K562 (cell line): ENCODE measurements at regions not wholly inside any gene's neighbourhood (a gene's known extent, or its start where the extent isn't known, plus 50 kb on each side); places are given as distances from the start of the nearest gene placed in this dataset.

ENCODE experiments used
- ATAC-seq: fragments of 200-7000 bp; cut with Tn5 transposase; 3 replicates; pipeline ENCODE4 v1.9.1; 2020; ENCODE audit warnings: moderate library complexity
- BruUV-seq: library from RNA; stranded (reverse); fragments of 400-500 nt; replicated peaks from 2 replicates; lab custom pipeline; 2021; lab: Mats Ljungman, UMichigan
- CTCF ChIA-PET: fragments of 300-600 bp; formaldehyde crosslinking; extraction: SDS; loops from one replicate; lab custom pipeline; 2021; ENCODE audit warnings: low intra/inter-chr PET ratio; lab: Yijun Ruan, JAX
- POLR2A ChIA-PET: fragments of 300-600, 350-650 bp; sonication (Branson Sonifier 250); formaldehyde crosslinking; extraction: SDS; loops from one replicate; lab custom pipeline; 2021; ENCODE audit warnings: antibody characterized with exemption, inconsistent platforms; lab: Yijun Ruan, JAX
- DNase-seq, 4 experiments: peaks; one replicate each; pipeline versions ENCODE4 v3.0.0 to v3.0.0-alpha.2; 2011 to 2018; ENCODE audit warnings: low spot score in 3 of 4, mixed read lengths in 3 of 4; ENCODE audit errors: extremely low read depth in 1 of 4
- FAIRE-seq: peaks from 2 replicates; lab custom pipeline; 2011; peaks lifted over from hg19 to GRCh38; lab: Jason Lieb, UNC
- H2AFZ ChIP-seq: 2 replicates; pipeline ENCODE4 v1.6.0; 2011; ENCODE audit warnings: low read depth, low read length, control low read depth, inconsistent platforms
- H3K27ac ChIP-seq: fragments of 200-600 bp; 3 replicates; pipeline ENCODE4 v1.8.0; 2011; ENCODE audit warnings: low read depth, mild to moderate bottlenecking, control low read depth, inconsistent platforms, low read length, moderate library complexity, mixed read lengths; ENCODE audit errors: extremely low read depth
- H3K27me3 ChIP-seq, 2 experiments: fragments of 300-600 bp in 1 of 2; 2 replicates in 1 of 2; 3 replicates in 1 of 2; pipeline versions ENCODE4 v1.6.0 to v1.8.0; 2011; ENCODE audit warnings: inconsistent platforms in 2 of 2, low read length in 2 of 2, mild to moderate bottlenecking in 1 of 2, mixed read lengths in 1 of 2, moderate library complexity in 1 of 2; ENCODE audit not compliant: control insufficient read depth in 2 of 2, insufficient read depth in 2 of 2
- H3K36me3 ChIP-seq: fragments of 300-600 bp; 3 replicates; pipeline ENCODE4 v1.8.0; 2011; ENCODE audit warnings: mild to moderate bottlenecking, low read length, inconsistent platforms; ENCODE audit not compliant: control insufficient read depth, insufficient read depth
- H3K4me1 ChIP-seq, 2 experiments: fragments of 200-600 bp in 1 of 2; replicated peaks in 1 of 2; 2 replicates in 1 of 2; 3 replicates in 1 of 2; pipeline versions ENCODE4 v1.5.1 to v1.8.0; 2011; ENCODE audit warnings: inconsistent platforms in 2 of 2, low read length in 2 of 2, mild to moderate bottlenecking in 1 of 2, mixed read lengths in 1 of 2, moderate library complexity in 1 of 2; ENCODE audit not compliant: control insufficient read depth in 2 of 2, insufficient read depth in 2 of 2
- H3K4me2 ChIP-seq: 2 replicates; pipeline ENCODE4 v1.6.1; 2011; ENCODE audit warnings: low read length, control low read depth, inconsistent platforms, mixed read lengths; ENCODE audit not compliant: insufficient read depth
- H3K4me3 ChIP-seq: fragments of 200-600 bp; sonication (generic), shearing (Covaris generic); 2 replicates; pipeline ENCODE4 v1.5.1; 2016; ENCODE audit warnings: control low read depth, inconsistent platforms
- H3K79me2 ChIP-seq: fragments of 200-600 bp; 3 replicates; pipeline ENCODE4 v1.8.0; 2011; ENCODE audit warnings: low read length, inconsistent platforms; ENCODE audit not compliant: control insufficient read depth, insufficient read depth
- H3K9ac ChIP-seq, 2 experiments: 2 replicates each; pipeline versions ENCODE4 v1.6.0 to v1.6.1; 2011; ENCODE audit warnings: low read depth in 2 of 2, low read length in 2 of 2, control low read depth in 1 of 2, inconsistent platforms in 1 of 2, mild to moderate bottlenecking in 1 of 2, mixed read lengths in 1 of 2; ENCODE audit not compliant: insufficient read depth in 1 of 2
- H3K9me1 ChIP-seq: one replicate; pipeline ENCODE4 v1.6.0; 2011; ENCODE audit warnings: inconsistent platforms, mild to moderate bottlenecking, low read length, moderate library complexity; ENCODE audit not compliant: control insufficient read depth, insufficient read depth
- H3K9me3 ChIP-seq: replicated peaks from 2 replicates; pipeline ENCODE4 v1.5.1; 2011; ENCODE audit warnings: low read depth, low read length, inconsistent platforms; ENCODE audit not compliant: control insufficient read depth, insufficient read depth
- H4K20me1 ChIP-seq: replicated peaks from 2 replicates; pipeline ENCODE4 v1.6.1; 2011; ENCODE audit warnings: low read length, inconsistent platforms, mixed read lengths; ENCODE audit not compliant: control insufficient read depth, insufficient read depth
- BCOR ChIP-seq: fragments of 450-650 bp; IDR thresholded peaks from 2 replicates; pipeline ENCODE4 v1.6.1; 2016
- CUX1 ChIP-seq: fragments of 200-800 bp; sonication (Bioruptor generic); IDR thresholded peaks from 2 replicates; pipeline ENCODE4 v1.6.1; 2016; ENCODE audit warnings: missing genetic modification characterization, missing compliant biosample characterization
- EWSR1 ChIP-seq: fragments of 450-650 bp; IDR thresholded peaks from 2 replicates; pipeline ENCODE4 v1.6.1; 2018; ENCODE audit warnings: borderline replicate concordance, mild to moderate bottlenecking, low read depth, moderate library complexity; ENCODE audit not compliant: partially characterized antibody
- ILK ChIP-seq: fragments of 450-650 bp; IDR thresholded peaks from 2 replicates; pipeline ENCODE4 v1.6.1; 2016; ENCODE audit warnings: missing genetic modification characterization, low read depth, mild to moderate bottlenecking, missing compliant biosample characterization, moderate library complexity, borderline replicate concordance
- KHSRP ChIP-seq: fragments of 450-650 bp; IDR thresholded peaks from 2 replicates; pipeline ENCODE4 v1.6.1; 2017
- NUFIP1 ChIP-seq: fragments of 450-650 bp; IDR thresholded peaks from 2 replicates; pipeline ENCODE4 v1.6.1; 2018; ENCODE audit not compliant: partially characterized antibody
- ZC3H4 ChIP-seq: sonication (generic); formaldehyde crosslinking; IDR thresholded peaks from 2 replicates; pipeline ENCODE4 v1.9.0; 2021; ENCODE audit warnings: missing genetic modification reagents, borderline replicate concordance
- ZNF561 ChIP-seq: fragments of 450-650 bp; formaldehyde crosslinking; conservative IDR thresholded peaks from 2 replicates; pipeline ENCODE4 v1.4.0; 2020; ENCODE audit warnings: mild to moderate bottlenecking, moderate library complexity
- WGBS: fragments of 100-300 bp; shearing (Covaris generic); methylation state at CpG from one replicate; pipeline ENCODE4 v1.1.6; 2016; ENCODE audit warnings: low coverage, mixed read lengths; ENCODE audit not compliant: insufficient coverage; ENCODE audit errors: missing lambda C conversion rate; 5-methylcytosine and 5-hydroxymethylcytosine counted together
- in situ Hi-C: fragments of 300-500 bp; cut with MboI; formaldehyde crosslinking; loops from 4 replicates; pipeline ENCODE4 v1.15.0; 2018; ENCODE audit warnings: inconsistent platforms, mixed read lengths
- intact Hi-C: fragments of 100-400 bp; cut with micrococcal nuclease; formaldehyde crosslinking; loops from 2 replicates; pipeline ENCODE4 v1.14.2; 2022
- TF ChIP-seq, protein P1 (sequence below): IDR thresholded peaks from 2 replicates; pipeline ENCODE4 v1.6.1; 2012; ENCODE audit warnings: low read depth, low read length, improper control_type of control experiment, borderline replicate concordance

DNA sequence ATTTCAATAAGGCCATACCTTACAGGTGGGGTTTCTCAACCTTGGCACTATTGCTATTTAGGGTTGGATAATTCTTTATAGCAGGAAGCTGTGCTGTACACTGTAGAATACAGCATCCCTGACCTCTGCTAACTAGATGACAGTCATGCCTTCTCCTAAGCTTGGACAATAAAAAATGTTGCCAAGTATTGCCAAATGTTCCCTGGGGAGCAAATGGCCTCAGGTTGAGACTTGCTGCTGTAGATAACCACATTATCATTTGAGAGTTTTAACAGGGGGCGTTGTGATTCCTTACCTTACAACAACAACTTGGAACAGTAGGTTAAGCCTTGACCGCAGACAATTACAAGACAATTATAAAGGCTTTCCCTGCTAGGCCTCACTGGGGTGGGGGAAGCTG lies 1073.6 kb upstream of the TMEM132C start:
- ATAC-seq (no peak), DNase-seq (no peak), FAIRE-seq (no peak)
- 20% methylated on average over 2 of the region's 2 CpGs for WGBS
- Histone ChIP-seq H3K27me3 (no peaks in the 10 kb centered on the region), H4K20me1 (no peaks in the 10 kb centered on the region), H3K4me2 (no peak overlapping the region), H3K9ac (no peak overlapping the region), H3K27ac (no peak overlapping the region), H3K9me1 (no peaks in the 10 kb centered on the region), H3K4me3 (no peak overlapping the region), H3K9me3 (no peaks in the 10 kb centered on the region), H2AFZ (no peak overlapping the region), H3K79me2 (no peaks in the 10 kb centered on the region), H3K36me3 (no peaks in the 10 kb centered on the region), H3K4me1 (no peaks in the 10 kb centered on the region)
- POLR2A ChIA-PET: interaction anchor here (1.1 kb wide), 1 partner anchor 11 kb away, joined by 3 read pairs; no protein-coding TSS in a partner anchor
- no TSS peak for BruUV-seq
- intact Hi-C loops: no loop called here
- CTCF ChIA-PET: no interaction called here
- no peak for TF ChIP-seq ZC3H4 (CRISPR knock-in tag)
- in situ Hi-C loops: no loop called here

DNA sequence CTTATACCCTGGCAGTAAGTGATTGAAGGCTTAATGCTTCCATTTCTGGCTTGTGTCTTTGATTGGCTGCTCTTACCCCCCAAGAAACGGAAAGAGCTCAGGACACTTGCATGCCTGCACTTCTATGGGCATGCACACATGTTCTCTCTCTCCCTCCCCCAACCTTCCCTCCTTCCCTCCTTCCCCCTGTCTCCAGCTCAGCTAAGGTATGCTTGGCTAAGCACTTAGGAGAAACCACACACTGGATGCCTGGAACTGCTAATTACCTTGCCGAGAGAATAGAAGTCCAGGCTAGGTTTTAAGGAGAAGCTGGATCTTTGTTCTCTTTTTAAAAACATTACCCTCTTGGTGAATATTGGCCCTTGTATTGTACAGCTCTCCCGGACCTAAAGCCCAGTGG lies 1072.8 kb upstream of the TMEM132C start:
- no peaks in the 10 kb centered on the region for H3K9me1 ChIP-seq
- no peak overlapping the region for H3K4me2 ChIP-seq
- DNase-seq: no peak
- no TSS peak for BruUV-seq
- H3K79me2 ChIP-seq: no peaks in the 10 kb centered on the region
- H3K9ac ChIP-seq: no peak overlapping the region
- no peaks in the 10 kb centered on the region for H3K9me3 ChIP-seq
- no peaks in the 10 kb centered on the region for H3K36me3 ChIP-seq
- H4K20me1 ChIP-seq: no peaks in the 10 kb centered on the region
- WGBS: 11% methylated on average over 3 of the region's 3 CpGs
- no peak overlapping the region for H2AFZ ChIP-seq
- CTCF ChIA-PET: no interaction called here
- intact Hi-C loops (no loop called here), in situ Hi-C loops (no loop called here)
- no peaks in the 10 kb centered on the region for H3K27me3 ChIP-seq
- no peak for ATAC-seq
- FAIRE-seq: no peak
- POLR2A ChIA-PET: no interaction called here
- no peak overlapping the region for H3K27ac ChIP-seq
- H3K4me1 ChIP-seq: no peaks in the 10 kb centered on the region
- H3K4me3 ChIP-seq: no peak overlapping the region
- TF ChIP-seq ZNF561 (CRISPR knock-in tag) (no peak), ILK (tag) (no peak), NUFIP1 (no peak), EWSR1 (no peak), CUX1 (CRISPR knock-in tag) (no peak), KHSRP (no peak), BCOR (no peak)
- TF ChIP-seq, protein P1, sequence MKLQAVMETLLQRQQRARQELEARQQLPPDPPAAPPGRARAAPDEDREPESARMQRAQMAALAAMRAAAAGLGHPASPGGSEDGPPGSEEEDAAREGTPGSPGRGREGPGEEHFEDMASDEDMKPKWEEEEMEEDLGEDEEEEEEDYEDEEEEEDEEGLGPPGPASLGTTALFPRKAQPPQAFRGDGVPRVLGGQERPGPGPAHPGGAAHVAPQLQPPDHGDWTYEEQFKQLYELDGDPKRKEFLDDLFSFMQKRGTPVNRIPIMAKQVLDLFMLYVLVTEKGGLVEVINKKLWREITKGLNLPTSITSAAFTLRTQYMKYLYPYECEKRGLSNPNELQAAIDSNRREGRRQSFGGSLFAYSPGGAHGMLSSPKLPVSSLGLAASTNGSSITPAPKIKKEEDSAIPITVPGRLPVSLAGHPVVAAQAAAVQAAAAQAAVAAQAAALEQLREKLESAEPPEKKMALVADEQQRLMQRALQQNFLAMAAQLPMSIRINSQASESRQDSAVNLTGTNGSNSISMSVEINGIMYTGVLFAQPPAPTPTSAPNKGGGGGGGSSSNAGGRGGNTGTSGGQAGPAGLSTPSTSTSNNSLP: no peak
